Right kidney (tissue), 1 donor: ENCODE measurements at regions not wholly inside any gene's neighbourhood (a gene's known extent, or its start where the extent isn't known, plus 50 kb on each side); places are given as distances from the start of the nearest gene placed in this dataset.
"Not testable (repeated sequence)": the region's sequence is repeated elsewhere in the genome, so short reads cannot be mapped to it uniquely, and the experiment has no call there.

Source experiments
- DNase-seq: peaks from one replicate; pipeline ENCODE4 v3.0.0-alpha.2; 2016

DNA sequence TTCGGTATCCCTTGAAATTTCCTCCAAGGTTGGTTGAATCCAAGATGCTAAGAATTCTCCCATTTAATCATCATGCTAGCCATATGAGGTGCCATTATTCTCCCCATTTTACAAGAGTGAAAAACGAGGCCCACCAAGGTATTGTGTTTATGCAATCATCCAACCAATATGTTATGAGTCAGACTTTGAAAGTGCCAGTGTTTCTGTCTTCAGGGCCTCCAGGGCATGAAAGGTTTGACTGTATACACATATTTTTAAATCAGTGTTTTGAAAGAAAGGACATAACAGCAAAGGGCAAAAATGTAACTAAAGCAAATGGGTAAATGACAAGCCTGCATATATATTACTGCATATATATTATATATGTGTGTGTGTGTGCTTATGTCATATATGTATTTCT, 541.2 kb upstream of the SMIM31 start:
- no peak for DNase-seq

DNA sequence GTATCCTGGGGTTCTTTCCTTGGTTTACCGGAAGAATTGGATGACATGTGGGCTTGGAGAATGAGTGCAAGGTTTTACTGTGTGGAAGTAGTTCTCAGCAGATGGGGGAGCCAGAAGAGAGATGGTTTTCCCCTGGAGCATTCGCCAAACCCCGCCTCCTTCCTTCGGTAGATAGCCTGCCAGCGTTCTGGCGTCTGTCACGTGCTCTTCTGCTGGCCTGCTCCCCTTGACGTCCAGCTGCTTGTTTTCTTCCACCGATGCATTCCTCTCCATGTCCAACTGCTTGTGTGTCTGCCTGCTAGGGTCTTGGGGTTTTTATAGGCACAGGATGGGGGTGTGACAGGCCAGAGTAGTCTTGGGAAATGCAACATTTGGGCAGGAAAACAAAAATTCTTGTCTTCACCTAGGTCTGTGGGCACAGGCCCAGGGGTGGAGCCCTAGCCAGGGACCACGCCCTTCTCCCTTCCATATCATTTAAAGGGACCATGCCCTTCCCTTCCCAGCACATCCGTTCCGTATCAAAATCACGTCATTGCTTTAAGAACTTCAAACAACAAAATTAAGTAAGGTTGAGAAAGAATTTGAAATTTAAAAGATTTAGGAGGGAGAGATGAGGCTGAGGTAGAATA, 538.7 kb upstream of the SMIM31 start:
- no peak for DNase-seq

DNA sequence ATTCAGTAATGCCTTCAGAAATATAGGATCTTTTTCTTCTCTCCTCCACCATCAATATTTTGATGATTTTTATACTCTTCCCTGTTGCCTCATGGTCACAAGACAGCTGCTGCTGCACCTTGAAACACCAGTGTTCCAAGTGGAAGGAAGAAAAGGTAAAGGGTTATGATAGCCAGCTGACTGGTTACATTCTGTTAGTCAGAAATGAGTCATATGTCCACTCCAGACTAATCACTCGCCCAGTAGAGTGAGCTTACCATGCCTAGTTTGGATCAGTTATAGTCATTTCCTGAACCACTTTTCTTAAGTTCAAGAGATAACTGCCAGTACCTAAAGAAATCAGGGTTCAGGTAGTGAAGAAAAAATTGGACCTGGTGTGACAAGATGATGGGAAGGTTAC, 532.3 kb upstream of the SMIM31 start:
- DNase-seq: no peak

DNA sequence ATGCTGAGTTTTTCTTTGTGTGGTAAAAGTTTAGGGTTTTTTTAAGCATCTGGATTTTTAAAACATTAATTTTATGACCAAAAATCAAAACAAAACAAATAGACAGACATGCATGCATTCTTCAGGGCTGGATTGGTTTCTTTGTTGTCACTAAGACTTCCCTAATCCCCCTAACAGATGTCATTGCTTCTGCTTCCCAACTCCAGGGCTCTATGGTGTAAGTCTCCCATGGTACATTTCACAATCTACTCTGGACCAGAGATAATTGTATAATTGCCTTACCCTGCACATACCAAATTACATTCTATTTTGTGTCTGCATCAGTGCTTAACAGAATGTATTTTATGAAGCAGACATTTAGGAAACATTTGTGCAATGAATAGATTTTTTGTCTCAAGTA, 529.1 kb upstream of the SMIM31 start:
- no peak for DNase-seq

DNA sequence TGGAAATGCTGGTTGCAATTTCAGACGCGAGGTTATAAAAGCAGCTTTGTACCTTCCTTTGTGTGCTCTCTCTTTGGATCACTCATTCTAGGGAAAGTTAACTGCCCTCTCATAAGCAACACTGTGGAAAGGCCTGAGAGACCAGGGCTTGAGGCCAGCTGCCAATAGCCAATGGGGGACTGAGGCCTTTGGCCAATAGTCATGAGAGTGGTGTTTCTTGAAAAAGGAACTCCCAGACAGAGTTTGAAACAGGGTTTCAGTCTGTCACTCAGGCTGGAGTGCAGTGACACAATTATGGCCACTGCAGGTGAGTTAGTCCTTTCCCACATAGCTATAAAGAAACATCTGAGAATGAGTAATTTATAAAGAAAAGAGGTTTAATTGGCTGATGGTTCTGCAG, 524.7 kb upstream of the SMIM31 start:
- DNase-seq: no peak

DNA sequence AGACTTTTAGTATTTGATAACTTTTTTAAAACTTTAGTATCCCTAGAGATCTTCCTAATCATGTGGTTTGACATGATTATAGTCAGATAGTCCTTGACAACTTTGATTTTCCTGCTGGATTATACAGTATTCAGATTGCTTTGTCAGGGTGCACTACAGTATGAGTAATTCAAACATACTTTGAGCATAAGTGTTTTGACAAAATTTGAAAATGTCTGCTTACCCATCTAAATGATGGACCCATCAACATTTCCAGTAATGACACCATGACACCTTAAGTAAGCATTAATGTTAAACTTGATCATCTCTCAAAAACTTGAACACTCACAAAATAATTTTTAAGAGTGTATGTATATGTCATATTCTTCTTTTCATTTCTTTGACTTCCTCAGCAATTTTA, 514.5 kb upstream of the SMIM31 start:
- no peak for DNase-seq

DNA sequence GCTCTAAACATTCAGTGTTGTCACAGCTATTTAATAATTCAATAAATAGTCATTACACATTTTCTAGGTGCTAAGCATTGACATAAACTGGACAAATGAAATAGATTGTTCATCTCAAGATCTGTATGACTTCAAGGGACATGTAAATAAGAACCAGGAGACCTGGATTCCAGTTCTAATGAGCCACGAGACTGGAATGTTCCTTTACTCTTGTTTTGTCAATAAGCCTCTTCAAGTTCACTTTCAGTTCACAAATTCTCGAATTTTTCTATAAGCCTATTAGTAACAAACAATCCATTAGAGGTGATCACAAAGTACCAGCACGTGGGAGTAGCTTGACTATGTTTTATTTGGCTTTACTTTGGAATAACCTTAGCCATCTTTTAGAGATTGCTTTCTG, 514.0 kb upstream of the SMIM31 start:
- DNase-seq: no peak

DNA sequence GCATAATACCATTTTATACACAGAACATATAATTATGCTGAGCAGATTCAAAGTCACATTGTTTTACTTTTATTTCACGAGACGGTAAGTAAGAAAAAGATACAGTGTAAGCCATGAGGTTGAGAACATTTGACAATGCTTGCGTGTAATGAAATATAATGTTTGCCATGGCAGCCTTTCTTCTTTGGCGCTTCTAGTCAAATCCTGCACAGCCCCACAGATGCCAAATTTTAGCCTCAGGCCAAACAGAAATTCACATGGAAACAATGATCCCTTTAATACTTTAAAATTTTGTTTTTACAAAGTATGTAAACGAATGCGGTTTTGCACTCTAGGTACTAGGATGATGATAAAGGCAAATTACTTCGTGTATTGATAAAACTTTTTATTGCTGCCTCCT, 502.7 kb upstream of the SMIM31 start:
- DNase-seq: no peak

DNA sequence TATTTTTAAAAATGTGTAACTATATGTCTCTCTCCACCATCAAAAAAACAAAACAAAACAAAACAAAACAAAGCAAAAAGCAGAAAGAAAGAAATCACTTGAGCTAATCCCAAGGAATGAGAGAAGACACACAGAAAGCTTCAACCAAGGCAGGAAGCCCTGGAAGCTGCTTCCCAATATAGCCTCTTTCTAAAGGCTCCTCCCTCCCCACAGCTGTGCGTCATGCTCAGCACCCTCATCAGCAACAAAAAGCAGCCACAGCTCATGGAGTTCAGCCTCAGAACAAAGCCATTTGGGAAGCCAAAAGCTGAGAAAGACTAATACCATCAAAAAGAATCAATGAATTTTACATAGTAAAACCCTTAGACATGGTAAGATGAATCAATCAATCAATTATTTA, 501.6 kb upstream of the SMIM31 start:
- no peak for DNase-seq

DNA sequence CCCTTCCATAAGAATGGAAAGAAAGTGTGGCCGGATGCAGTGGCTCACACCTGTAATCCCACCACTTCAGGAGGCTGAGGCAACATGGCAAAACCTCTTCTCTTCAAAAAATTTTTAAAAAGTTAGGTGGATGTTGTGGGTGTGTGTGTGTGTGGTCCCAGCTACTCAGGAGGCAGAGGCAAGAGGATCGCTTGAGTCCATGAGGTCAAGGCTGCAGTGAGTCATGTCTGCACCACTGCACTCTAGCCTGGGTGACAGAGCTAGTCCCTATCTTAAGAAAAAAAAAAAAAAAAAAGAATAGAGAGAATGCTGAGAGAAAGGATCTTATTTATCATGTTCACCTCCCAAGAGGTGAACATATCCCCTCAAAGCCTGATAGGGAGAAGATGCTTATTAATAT, 492.1 kb upstream of the SMIM31 start:
- DNase-seq: no peak

DNA sequence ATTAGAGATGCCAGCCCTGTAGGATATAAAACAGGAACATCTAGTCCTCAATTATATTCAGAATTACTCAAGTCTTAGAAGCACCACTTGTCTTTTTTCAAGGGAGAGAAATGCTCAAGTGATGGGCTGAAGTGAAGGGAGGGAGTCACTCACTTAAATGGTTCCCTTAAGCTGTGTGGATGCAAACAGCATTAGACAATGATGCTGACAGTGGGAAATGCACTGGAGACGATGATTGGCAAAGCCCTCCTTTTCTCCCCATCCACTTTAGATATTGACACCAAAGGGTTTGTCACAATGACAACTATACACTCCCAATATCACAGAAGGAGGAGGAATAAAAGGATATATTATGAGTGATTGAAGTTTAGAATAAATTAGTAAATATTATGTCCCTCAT, 491.4 kb upstream of the SMIM31 start:
- not testable (repeated sequence) for DNase-seq

DNA sequence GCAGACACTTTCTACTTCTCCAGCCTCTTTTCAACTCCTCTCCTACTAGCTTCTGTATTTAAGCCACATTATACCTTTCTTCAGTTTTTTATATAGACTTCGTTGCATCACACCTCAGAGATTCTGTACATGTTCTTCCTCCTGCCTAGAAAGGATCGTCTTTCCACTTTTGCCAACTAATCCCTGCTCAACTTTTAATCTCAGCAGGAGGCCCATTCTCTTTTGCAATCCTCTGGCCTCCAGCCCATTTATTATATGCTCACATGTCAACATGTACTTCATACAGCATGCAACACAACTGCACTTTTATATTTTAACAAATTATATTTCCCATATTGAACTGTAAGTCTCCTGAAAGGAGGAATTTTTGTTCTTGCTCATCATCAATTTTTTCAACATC, 476.5 kb upstream of the SMIM31 start:
- DNase-seq: not testable (repeated sequence)

DNA sequence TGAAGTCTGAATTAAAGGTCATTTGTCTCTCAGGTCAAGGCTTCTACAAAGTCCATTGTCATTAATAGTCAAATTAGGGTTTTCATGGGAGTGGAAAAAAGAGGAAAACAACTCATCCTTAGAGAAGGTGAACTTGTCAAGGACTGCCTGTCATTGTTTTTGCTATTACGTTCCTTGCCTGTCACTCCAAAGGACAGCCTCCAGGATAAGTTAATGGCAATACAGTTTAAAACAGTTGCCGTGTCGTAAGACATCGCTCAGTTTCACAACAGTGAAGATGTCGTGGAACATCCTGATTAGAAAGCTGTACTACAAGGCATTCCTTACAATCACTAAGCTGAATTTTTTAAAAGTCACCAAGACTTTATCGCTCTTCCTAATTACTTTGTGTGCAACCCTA, 466.8 kb upstream of the SMIM31 start:
- no peak for DNase-seq

DNA sequence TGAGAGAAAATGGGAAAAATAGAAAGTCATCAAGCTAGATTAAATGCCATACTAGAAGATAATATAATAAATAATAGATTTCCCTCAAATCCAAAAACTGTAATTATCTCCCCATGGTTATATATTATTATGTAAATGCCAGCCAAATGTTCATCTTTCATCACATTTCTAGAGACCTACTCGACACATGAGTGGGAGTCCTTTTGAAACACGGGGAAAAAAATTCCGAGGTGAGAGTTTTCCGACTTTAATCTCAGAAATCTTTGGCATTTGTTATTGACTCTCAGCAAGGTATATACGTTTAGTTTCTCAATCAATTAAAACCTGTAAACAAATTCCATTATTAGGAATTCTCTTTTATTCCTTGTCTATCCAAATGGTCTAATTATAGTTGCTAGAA, 465.4 kb upstream of the SMIM31 start:
- DNase-seq: no peak

DNA sequence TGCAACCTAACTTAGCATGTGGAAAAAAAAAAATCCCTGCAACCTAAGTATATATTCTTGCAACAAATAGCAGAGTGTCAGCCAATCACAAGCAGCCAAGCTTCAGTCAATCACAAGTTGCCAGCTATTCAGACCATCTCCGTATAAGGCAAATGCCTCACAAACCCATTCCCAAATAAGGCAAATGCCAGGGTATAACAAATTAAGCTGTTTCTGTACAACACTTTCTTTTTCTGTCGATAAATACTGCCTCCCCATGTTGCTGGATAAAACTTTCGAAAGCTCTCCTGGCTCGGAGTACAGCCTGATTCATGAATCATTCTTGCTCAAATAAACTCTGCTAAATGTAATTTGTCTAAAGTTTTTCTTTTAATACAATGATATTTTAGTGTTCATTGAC, 460.7 kb upstream of the SMIM31 start:
- no peak for DNase-seq

DNA sequence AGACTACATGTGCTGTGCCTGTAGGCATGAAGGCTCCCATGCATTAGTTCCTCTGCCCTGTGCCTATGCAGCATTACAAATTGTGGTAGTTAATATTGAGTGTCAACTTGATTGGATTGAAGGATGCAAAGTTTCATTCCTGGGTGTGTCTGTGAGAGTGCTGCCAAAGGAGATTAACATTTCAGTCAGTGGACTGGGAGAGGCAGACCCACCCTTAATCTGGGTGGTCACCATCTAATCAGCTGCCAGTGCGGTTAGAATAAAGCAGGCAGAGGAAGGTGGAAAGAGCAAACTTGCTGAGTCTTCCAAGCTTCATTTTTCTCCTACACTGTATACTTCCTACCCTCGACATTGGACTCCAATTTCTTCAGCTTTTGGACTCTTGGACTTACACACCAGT, 460.2 kb upstream of the SMIM31 start:
- no peak for DNase-seq

DNA sequence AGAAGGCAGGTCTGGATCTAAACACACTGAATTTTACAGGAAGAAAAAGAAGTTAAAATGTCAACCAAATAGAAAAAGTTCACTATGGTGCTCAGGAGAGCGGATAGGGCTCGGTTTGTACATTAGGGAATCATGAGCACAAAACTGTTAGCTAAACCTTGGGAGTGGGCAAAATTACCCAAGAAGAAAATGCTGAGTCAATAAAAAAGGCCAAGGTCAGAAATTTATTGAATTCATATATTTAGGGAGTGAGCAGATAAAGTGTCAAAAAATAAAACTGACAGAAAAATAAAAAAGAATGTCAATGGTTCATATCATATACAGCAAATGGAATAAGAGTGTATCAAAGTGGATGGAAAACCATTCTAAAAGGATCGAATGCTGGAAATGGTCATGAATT, 452.5 kb upstream of the SMIM31 start:
- DNase-seq: no peak

DNA sequence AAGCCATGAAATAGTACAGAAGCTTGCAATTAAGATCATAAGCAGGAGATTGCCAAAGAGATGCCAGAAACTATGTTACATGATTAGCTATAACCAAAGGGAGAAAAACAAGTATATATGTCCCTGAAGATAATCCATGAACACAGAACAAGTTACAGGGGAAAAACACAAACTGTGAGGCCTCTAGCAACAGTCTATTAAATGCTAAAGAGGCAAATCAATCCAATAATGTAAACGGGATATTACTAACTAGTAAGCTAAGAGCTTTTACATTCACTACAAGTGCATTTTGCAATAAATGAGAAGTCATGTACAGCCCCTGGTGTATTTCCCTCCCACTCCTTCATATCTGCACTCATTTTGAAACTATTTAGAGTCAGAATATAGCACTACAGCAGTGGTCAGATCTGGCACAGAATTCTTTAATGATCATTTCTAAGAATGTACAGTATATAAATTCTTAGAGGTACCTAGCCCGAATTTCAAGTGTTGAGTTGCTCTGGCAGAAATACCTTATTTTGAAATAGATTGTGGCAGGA, 449.8 kb upstream of the SMIM31 start:
- DNase-seq: no peak

DNA sequence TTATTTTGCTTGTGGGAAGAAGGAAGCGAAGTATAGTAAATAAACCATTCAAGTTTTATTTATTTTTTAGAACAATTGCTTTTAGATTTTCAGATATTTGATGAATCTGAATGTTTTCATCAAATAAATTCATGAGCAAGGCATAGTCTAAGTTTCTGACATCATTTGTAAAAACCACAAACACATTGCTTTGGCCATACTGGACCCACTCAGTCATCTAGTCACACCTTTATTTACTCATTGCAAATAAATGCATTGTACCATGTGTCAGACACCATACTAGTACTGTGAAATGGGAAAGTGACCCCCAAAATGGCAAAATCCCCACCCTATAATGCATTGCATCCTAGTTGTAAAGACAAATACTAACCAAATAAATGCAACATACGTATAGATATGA, 449.1 kb upstream of the SMIM31 start:
- no peak for DNase-seq

DNA sequence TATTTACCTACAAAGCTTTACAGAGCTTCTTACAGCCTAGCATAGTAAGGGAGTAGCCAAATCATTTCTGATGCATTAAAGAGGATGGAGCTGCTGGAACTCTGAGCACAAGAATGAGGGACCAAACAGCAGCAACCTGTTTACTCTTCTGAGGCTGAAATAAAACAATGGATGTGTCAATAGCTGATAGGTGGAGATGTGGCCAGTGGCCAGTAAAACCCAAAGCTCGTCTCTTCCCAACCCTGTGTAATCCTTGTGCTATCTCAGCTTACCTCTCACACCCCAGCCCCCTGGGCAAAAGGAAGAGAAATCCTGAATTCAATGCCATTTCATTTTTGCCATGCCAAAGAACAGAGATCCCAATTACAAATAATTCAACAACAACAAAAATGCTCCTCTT, 446.7 kb upstream of the SMIM31 start:
- DNase-seq: no peak

DNA sequence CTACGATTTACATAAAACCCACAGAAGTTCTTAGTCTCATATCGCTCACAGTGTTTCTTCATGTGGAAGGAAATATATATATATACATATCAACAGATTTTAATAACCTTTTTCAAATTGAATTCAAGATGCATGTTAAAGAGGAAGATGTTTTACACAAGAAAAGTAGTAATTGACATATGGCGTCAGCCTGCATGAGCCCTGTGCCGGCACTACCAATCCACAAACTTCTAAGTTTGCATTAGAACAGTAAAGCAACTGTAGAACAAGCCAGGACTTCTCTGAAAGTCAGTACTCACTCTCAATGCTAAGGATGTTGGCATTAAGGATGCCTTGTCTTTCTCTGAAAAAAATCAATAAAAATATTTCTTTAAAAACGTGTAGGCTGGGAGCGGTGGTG, 441.3 kb upstream of the SMIM31 start:
- DNase-seq: no peak

DNA sequence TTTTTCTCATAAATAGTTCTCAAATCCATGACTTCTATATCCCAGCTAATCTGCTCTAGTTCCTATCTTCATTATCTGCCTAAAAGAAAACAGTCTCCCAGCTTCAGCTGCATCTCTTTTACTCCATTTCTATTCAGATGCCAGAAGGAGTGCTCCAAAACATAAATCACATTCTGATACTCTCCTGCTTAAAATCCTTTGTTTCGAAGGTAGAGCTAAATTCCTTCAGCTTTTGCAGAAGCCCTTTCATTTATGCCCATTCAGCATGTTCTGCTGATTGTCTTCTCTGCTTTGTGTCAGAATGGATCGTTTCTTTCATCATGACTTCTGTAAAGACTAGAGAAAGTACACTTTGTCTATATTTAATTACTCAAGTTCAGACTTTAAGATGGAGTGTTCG, 440.1 kb upstream of the SMIM31 start:
- DNase-seq: no peak

DNA sequence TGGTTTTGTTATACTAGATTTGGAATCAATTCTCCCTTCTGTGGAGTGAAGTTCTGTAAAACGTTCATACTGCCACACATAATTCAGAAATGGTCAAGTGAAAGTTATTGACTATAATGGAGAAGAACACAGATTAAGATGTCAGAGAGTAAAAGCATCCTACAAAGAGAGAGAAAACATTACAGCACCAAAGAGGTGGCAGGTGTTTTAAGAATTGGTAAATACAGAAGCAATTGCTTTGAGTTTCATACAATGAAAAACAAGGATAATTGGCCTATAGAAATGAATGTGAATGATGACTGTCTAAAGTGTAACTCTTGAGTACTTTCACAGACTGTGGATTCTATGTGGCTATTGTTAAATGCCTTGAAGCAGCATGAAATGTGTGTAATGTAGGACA, 435.6 kb upstream of the SMIM31 start:
- no peak for DNase-seq

DNA sequence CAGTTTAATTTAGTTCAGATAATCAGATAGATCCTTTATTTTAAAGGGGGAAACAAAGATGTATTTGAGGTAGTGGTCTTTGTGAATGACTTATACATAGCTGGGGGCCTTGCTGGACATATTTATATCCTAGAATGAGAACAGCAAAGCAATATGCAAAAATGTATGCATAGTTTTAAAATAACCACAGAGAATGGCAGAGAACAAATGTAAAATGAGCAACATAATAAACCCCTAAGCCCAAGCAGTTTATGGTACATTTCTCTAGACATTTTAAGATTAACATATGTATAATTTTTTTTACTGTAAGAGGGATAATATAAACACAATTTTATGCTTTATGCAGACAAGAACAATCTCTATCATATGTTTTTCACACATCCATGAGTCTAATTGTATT, 434.2 kb upstream of the SMIM31 start:
- DNase-seq: no peak

DNA sequence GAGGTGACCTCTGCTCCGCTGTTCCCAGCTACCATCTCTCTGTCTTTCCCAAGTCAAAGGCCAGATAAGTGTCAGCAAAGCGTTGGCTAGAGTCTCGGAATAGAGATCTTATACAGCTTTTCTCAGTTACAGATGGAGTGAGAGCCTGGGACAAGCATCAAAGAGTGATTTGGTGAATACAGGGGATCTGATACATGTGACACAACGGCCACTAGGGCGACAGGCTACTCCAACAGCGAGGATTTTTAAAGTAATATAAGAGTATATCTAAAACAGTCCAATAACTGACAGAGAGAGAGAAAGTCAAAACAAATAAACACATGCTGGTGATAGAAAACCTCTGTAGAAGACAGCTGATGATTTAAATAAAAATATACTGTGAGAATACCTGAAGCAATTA, 433.1 kb upstream of the SMIM31 start:
- no peak for DNase-seq
